ENCODE measurements at regions not wholly inside any gene's neighbourhood (a gene's known extent, or its start where the extent isn't known, plus 50 kb on each side); places are given as distances from the start of the nearest gene placed in this dataset.

DNA sequence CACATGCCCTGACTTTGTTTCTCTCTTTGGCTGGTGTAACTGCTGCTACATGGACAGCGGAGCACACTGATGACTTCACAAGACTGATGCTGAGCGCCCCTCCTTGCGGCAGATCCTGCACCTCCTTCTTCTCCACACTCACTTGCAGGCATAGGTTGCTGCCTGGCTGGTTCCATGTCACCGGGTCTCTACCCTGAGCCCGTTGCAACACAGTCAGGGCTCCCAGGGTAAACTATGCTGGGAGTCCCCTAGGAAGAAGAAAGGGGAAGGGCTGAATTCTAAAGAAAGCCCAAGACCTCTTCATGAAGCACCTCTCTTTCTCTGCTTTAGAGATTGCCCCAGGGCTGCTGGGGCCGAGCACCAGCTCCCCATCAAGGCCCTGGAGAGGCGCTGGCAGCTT lies 83.3 kb upstream of the DUSP22 start:
- no peak overlapping the region for H3K27ac ChIP-seq (ENCODE audit: low read depth, low read length, poor library complexity, severe bottlenecking)
- intact Hi-C loops (cut with micrococcal nuclease; ENCODE audit: unreplicated experiment) = no loop called here
- H3K36me3 ChIP-seq (ENCODE audit: insufficient read depth, low read length) = no peaks in the 10 kb centered on the region; the same call in 1 of the 2 replicates
- ChIA-PET POLR2A (interaction anchor here (1.3 kb wide), 1 partner anchor 10 kb away, joined by 3 read pairs; no protein-coding TSS in a partner anchor), CTCF (ENCODE audit: unreplicated experiment) (no interaction called here)
- no peak for DNase-seq (ENCODE audit: low spot score)
- BruUV-seq (replicated peaks) = no TSS peak
- H2AFZ ChIP-seq (ENCODE audit: low read length) = peak overlapping the region; percentile 2; the same call in 1 of the 2 replicates
- H3K9me3 ChIP-seq (ENCODE audit: low read length) = peaks cover 7% of the 10 kb centered on the region; the same call in 1 of the 2 replicates
- no peaks in the 10 kb centered on the region for H4K20me1 ChIP-seq (ENCODE audit: insufficient read depth, low read length)
- peaks cover 10% of the 10 kb centered on the region for H3K4me1 ChIP-seq (ENCODE audit: insufficient read depth, low read length, poor library complexity, severe bottlenecking)
- TF ChIP-seq EZH2phosphoT487 (IDR thresholded peaks at IDR 0.05; ENCODE audit: borderline replicate concordance, low read depth, low read length) = no peak
- TF ChIP-seq, protein P1, sequence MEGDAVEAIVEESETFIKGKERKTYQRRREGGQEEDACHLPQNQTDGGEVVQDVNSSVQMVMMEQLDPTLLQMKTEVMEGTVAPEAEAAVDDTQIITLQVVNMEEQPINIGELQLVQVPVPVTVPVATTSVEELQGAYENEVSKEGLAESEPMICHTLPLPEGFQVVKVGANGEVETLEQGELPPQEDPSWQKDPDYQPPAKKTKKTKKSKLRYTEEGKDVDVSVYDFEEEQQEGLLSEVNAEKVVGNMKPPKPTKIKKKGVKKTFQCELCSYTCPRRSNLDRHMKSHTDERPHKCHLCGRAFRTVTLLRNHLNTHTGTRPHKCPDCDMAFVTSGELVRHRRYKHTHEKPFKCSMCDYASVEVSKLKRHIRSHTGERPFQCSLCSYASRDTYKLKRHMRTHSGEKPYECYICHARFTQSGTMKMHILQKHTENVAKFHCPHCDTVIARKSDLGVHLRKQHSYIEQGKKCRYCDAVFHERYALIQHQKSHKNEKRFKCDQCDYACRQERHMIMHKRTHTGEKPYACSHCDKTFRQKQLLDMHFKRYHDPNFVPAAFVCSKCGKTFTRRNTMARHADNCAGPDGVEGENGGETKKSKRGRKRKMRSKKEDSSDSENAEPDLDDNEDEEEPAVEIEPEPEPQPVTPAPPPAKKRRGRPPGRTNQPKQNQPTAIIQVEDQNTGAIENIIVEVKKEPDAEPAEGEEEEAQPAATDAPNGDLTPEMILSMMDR (conservative IDR thresholded peaks at IDR 0.05; ENCODE audit: low read length) = no peak
- no peak overlapping the region for H3K4me2 ChIP-seq (ENCODE audit: low read length)
- no peaks in the 10 kb centered on the region for H3K9me2 ChIP-seq (ENCODE audit: insufficient read depth, low read length)
- H3K4me3 ChIP-seq (ENCODE audit: low read depth, low read length, poor library complexity, severe bottlenecking) = no peak overlapping the region
- H3K79me2 ChIP-seq (ENCODE audit: insufficient read depth, low read depth, low read length) = no peaks in the 10 kb centered on the region

DNA sequence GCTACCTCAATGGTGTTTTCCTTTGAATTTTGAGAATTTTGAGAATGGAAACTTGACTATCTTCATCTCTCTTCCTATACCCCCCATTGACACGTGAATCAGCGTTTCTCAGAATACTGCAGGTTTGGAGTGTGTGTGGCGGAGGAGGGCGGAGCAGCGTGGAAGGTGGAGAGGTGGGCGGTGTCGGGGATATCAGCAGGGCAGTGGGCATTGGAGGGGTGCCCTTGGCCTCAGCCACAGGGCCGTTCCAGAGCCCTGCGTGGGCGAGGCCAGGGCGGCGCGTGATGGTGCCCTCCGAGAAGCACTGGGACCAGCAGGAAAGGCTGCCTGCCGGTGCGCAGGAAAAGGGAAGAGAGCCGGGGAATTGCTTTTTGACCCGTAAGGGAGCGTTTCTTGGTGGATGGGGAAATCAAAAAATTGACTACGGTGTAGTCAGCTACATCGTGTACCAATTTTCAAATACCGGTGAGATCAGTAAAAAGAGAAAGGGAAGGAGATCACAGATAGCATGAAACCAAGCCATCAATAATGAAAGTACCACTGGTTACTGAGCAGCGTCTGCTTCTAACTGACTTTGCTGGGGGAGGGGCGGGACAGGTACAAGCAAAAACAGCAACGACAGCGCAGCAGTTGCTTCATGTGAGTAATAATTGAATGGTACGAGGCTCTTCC lies 82.7 kb upstream of the DUSP22 start:
- BruUV-seq (replicated peaks) = no TSS peak
- intact Hi-C loops (cut with micrococcal nuclease; ENCODE audit: unreplicated experiment) = no loop called here
- Histone ChIP-seq H3K36me3 (ENCODE audit: insufficient read depth, low read length) (no peaks in the 10 kb centered on the region; the same call in 1 of the 2 replicates), H3K4me3 (ENCODE audit: low read depth, low read length, poor library complexity, severe bottlenecking) (no peak overlapping the region), H2AFZ (ENCODE audit: low read length) (peak overlapping the region; percentile 2; the same call in 1 of the 2 replicates), H3K9me3 (ENCODE audit: low read length) (peaks cover 13% of the 10 kb centered on the region; the same call in 1 of the 2 replicates), H3K79me2 (ENCODE audit: insufficient read depth, low read depth, low read length) (no peaks in the 10 kb centered on the region), H3K4me2 (ENCODE audit: low read length) (no peak overlapping the region), H3K4me1 (ENCODE audit: insufficient read depth, low read length, poor library complexity, severe bottlenecking) (peaks cover 10% of the 10 kb centered on the region), H4K20me1 (ENCODE audit: insufficient read depth, low read length) (no peaks in the 10 kb centered on the region), H3K9me2 (ENCODE audit: insufficient read depth, low read length) (no peaks in the 10 kb centered on the region), H3K27ac (ENCODE audit: low read depth, low read length, poor library complexity, severe bottlenecking) (no peak overlapping the region)
- ChIA-PET CTCF (ENCODE audit: unreplicated experiment) (interaction anchor here (1.0 kb wide), 1 partner anchor 9 kb away, joined by 3 read pairs; no protein-coding TSS in a partner anchor), POLR2A (no interaction called here)
- no peak for DNase-seq (ENCODE audit: low spot score)
- TF ChIP-seq, protein P1 (conservative IDR thresholded peaks at IDR 0.05; ENCODE audit: low read length) = no peak
- no peak for TF ChIP-seq EZH2phosphoT487 (IDR thresholded peaks at IDR 0.05; ENCODE audit: borderline replicate concordance, low read depth, low read length)

DNA sequence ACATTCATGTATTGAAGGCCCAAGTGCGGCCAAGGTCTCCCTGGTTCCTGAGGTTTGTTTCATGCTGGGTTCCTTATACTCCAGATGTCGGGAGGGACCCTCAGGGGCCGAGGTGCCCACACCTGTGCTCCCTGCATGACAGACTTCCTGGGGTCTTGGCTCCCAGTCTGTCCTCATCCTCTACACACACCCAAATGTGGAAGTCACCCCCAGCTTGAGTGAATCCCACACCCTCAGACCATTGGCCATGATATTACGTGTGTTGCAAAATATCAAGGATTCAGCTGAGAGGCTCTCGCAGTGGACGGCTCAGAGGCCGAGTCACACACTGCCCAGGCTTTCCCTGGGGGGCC lies 82.2 kb upstream of the DUSP22 start:
- Histone ChIP-seq H3K36me3 (ENCODE audit: insufficient read depth, low read length) (no peaks in the 10 kb centered on the region; the same call in 1 of the 2 replicates), H3K4me3 (ENCODE audit: low read depth, low read length, poor library complexity, severe bottlenecking) (no peak overlapping the region), H3K79me2 (ENCODE audit: insufficient read depth, low read depth, low read length) (no peaks in the 10 kb centered on the region), H3K9me2 (ENCODE audit: insufficient read depth, low read length) (no peaks in the 10 kb centered on the region), H3K4me1 (ENCODE audit: insufficient read depth, low read length, poor library complexity, severe bottlenecking) (peaks cover 11% of the 10 kb centered on the region), H2AFZ (ENCODE audit: low read length) (no peak overlapping the region), H3K4me2 (ENCODE audit: low read length) (no peak overlapping the region), H3K27ac (ENCODE audit: low read depth, low read length, poor library complexity, severe bottlenecking) (no peak overlapping the region), H4K20me1 (ENCODE audit: insufficient read depth, low read length) (no peaks in the 10 kb centered on the region), H3K9me3 (ENCODE audit: low read length) (peaks cover 17% of the 10 kb centered on the region; the same call in 1 of the 2 replicates)
- BruUV-seq (replicated peaks) = no TSS peak
- intact Hi-C loops (cut with micrococcal nuclease; ENCODE audit: unreplicated experiment) = no loop called here
- TF ChIP-seq, protein P1 (conservative IDR thresholded peaks at IDR 0.05; ENCODE audit: low read length) = no peak
- TF ChIP-seq EZH2phosphoT487 (IDR thresholded peaks at IDR 0.05; ENCODE audit: borderline replicate concordance, low read depth, low read length) = no peak
- no peak for DNase-seq (ENCODE audit: low spot score)
- ChIA-PET POLR2A (no interaction called here), CTCF (ENCODE audit: unreplicated experiment) (interaction anchor here (1.0 kb wide), 1 partner anchor 8 kb away, joined by 3 read pairs; no protein-coding TSS in a partner anchor)
